Neural crest cell (in vitro differentiated cells): ENCODE measurements at regions not wholly inside any gene's neighbourhood (a gene's known extent, or its start where the extent isn't known, plus 50 kb on each side); places are given as distances from the start of the nearest gene placed in this dataset.

Experiments used
- DNase-seq: peaks from one replicate; pipeline ENCODE4 v3.0.0; 2021; ENCODE audit warnings: low read depth, mixed read lengths, low spot score
- H3K27ac Mint-ChIP-seq: one replicate; pipeline ENCODE4 v1.8.0; 2021; ENCODE audit warnings: mild to moderate bottlenecking, mixed read lengths; ENCODE audit not compliant: unreplicated experiment
- H3K27me3 Mint-ChIP-seq: 2 replicates; pipeline ENCODE4 v1.8.0; 2021; ENCODE audit warnings: low read depth, mild to moderate bottlenecking, mixed read lengths
- H3K36me3 Mint-ChIP-seq: 2 replicates; pipeline ENCODE4 v1.8.0; 2021; ENCODE audit warnings: low read depth, mild to moderate bottlenecking, mixed read lengths
- H3K4me1 Mint-ChIP-seq: 2 replicates; pipeline ENCODE4 v1.8.0; 2021; ENCODE audit warnings: mixed read lengths
- H3K4me3 Mint-ChIP-seq: one replicate; pipeline ENCODE4 v1.8.0; 2021; ENCODE audit warnings: mild to moderate bottlenecking, mixed read lengths
- H3K9me3 Mint-ChIP-seq: 2 replicates; pipeline ENCODE4 v1.8.0; 2021; ENCODE audit warnings: mixed read lengths
- CTCF ChIP-seq: fragments of 200-600 bp; sonication (generic); conservative IDR thresholded peaks from 2 replicates; pipeline ENCODE4 v1.5.0; 2021; ENCODE audit warnings: antibody characterized with exemption, mild to moderate bottlenecking

GRCh38 chr5:124262470-124262869 is 484.0 kb downstream of the ZNF608 start:
- H3K36me3 Mint-ChIP-seq, result peaks cover 7% of the 10 kb centered on the region
- DNase-seq, result peak; percentile 6

GRCh38 chr5:124261848-124262247 is 484.6 kb downstream of the ZNF608 start:
- no peak overlapping the region for H3K27ac Mint-ChIP-seq
- no peak for DNase-seq
- no peak overlapping the region for H3K4me3 Mint-ChIP-seq
- no peaks in the 10 kb centered on the region for H3K27me3 Mint-ChIP-seq
- peaks cover 5% of the 10 kb centered on the region for H3K4me1 Mint-ChIP-seq
- TF ChIP-seq CTCF, result no peak
- H3K9me3 Mint-ChIP-seq, result peaks cover 6% of the 10 kb centered on the region
- H3K36me3 Mint-ChIP-seq, result peaks cover 7% of the 10 kb centered on the region

More at GRCh38 chr5:124262470-124262869, 484.0 kb downstream of the ZNF608 start:
- Mint-ChIP-seq H3K9me3 (peaks cover 6% of the 10 kb centered on the region), H3K4me3 (no peak overlapping the region), H3K4me1 (peaks cover 5% of the 10 kb centered on the region), H3K27me3 (no peaks in the 10 kb centered on the region), H3K27ac (no peak overlapping the region)
- no peak for TF ChIP-seq CTCF

- H3K4me1 Mint-ChIP-seq, result peaks cover 5% of the 10 kb centered on the region
- H3K4me3 Mint-ChIP-seq, result no peak overlapping the region
- no peak for DNase-seq
- H3K36me3 Mint-ChIP-seq, result peaks cover 14% of the 10 kb centered on the region
- peaks cover 12% of the 10 kb centered on the region for H3K9me3 Mint-ChIP-seq
- no peaks in the 10 kb centered on the region for H3K27me3 Mint-ChIP-seq
- H3K27ac Mint-ChIP-seq, result no peak overlapping the region
- no peak for TF ChIP-seq CTCF
Observed at GRCh38 chr5:124260921-124261515, 485.4 kb downstream of the ZNF608 start.

- H3K9me3 Mint-ChIP-seq, result peaks cover 17% of the 10 kb centered on the region
- H3K4me1 Mint-ChIP-seq, result peaks cover 14% of the 10 kb centered on the region
- no peaks in the 10 kb centered on the region for H3K27me3 Mint-ChIP-seq
- H3K36me3 Mint-ChIP-seq, result peaks cover 26% of the 10 kb centered on the region
- no peak for DNase-seq
- no peak for TF ChIP-seq CTCF
- no peak overlapping the region for H3K4me3 Mint-ChIP-seq
- H3K27ac Mint-ChIP-seq, result peak overlapping the region; percentile 60
Observed at GRCh38 chr5:124259017-124259416, 487.4 kb downstream of the ZNF608 start.

- Mint-ChIP-seq H3K4me3 (no peak overlapping the region), H3K9me3 (peaks cover 17% of the 10 kb centered on the region), H3K27ac (no peak overlapping the region), H3K27me3 (no peaks in the 10 kb centered on the region), H3K36me3 (peaks cover 26% of the 10 kb centered on the region), H3K4me1 (peaks cover 34% of the 10 kb centered on the region)
- TF ChIP-seq CTCF, result no peak
- DNase-seq, result no peak
Observed at GRCh38 chr5:124257048-124257447, 489.4 kb downstream of the ZNF608 start.
